Posterior vena cava (tissue), 2 donors: ENCODE measurements at regions not wholly inside any gene's neighbourhood (a gene's known extent, or its start where the extent isn't known, plus 50 kb on each side); places are given as distances from the start of the nearest gene placed in this dataset.

Source experiments
- DNase-seq: peaks from one replicate; pipeline ENCODE4 v3.0.0-alpha.2; 2020; ENCODE audit warnings: low spot score
- intact Hi-C, 2 donors: fragments of 100-400 bp; cut with DNase I; formaldehyde crosslinking; loops; one replicate each; pipeline versions ENCODE4 v1.14.1 to v1.14.2; 2022 to 2023
- donor health status: DM: yes; HTN: yes; CAD: no.
- donor health status: DM: yes; HTN: yes; CAD: no.

DNA sequence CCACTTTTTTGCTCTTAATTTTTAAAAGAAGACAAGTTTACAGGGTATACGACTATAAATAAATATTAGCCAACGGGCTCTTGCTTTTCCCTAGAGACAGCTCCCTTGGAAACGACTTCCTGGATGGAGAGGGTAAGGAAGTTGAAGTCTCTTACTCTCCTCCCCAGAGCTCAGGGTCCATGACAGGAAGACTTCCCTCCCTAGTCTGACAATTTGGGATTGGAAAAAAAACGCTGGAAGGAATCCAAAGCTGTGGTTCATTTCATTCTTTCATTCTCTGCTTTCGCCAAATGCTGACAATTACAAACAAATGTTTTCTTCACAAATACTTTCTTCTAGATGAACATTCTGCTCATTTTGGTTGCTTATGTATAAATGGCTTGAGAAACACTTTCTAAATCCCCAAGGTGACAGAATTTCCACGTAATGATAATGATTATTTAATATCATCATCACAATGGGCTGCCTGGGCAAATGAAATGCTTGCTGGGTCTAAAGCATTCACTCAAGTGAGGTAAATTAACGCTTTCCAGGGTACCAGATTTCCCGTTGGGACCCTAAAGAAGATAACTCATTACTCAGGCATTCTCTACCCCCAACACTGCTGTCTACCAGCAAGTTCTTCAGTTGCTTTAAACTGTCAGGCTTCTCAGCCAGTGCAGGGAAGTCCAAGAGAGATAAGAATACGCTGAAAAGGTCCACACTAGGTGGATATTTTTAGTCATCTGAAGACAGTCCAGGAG lies 139.8 kb upstream of the SLC30A5 start:
- intact Hi-C loops: no loop called here
- DNase-seq: no peak

DNA sequence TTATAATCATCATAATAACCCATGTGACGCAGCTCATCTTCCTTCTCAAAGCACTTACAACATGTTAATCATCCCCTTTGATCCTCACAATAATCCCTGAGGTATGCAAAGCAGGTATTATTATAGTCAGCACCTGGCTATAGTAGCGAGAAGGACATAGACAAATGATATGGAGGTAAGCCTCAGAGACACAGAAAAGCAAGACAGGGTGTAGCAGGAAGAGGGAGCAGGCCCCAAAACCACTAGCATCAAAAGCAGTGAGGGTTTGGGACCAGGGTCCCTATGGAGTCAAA lies 139.2 kb upstream of the SLC30A5 start:
- no peak for DNase-seq
- intact Hi-C loops: no loop called here

DNA sequence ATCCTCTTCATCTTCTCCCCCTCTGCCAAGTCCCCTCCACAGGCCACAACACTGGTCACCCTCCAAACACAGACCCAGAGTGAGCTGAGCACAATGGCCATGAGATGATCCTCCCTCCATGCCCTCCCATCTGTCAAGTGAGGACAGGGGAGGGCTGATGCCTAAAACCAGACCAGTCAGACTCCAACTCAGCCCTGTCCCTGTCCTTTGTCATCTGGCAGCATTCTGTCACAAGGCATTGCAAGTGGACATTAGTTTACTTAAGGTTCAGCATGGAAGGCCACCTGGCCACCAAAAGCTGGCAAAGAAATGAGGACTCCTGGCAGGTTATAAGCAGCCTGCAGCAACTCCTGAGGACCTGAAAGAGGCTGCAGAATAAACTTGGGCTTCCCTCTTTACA lies 136.2 kb upstream of the SLC30A5 start:
- no peak for DNase-seq
- intact Hi-C loops: no loop called here

- no peak for DNase-seq
- intact Hi-C loops: no loop called here
Observed at GRCh38 chr5:68958428-68958827, 135.4 kb upstream of the SLC30A5 start.

- intact Hi-C loops: no loop called here
- no peak for DNase-seq
Observed at GRCh38 chr5:68960456-68960855, 133.4 kb upstream of the SLC30A5 start.

- intact Hi-C loops: no loop called here
- no peak for DNase-seq
Observed at GRCh38 chr5:68960961-68961360, 132.9 kb upstream of the SLC30A5 start.

GRCh38 chr5:68961762-68962161 lies 132.1 kb upstream of the SLC30A5 start:
- intact Hi-C loops: loop anchor here in 1 of 2 donors (2.0 kb wide), 1 partner anchor 675 kb away; no protein-coding TSS in a partner anchor

GRCh38 chr5:68962757-68963484 lies 130.9 kb upstream of the SLC30A5 start:
- intact Hi-C loops: loop anchor here in 1 of 2 donors (2.0 kb wide), 1 partner anchor 676 kb away; no protein-coding TSS in a partner anchor
- peak; percentile 83 for DNase-seq

More at GRCh38 chr5:68961762-68962161, 132.1 kb upstream of the SLC30A5 start:
- no peak for DNase-seq

DNA sequence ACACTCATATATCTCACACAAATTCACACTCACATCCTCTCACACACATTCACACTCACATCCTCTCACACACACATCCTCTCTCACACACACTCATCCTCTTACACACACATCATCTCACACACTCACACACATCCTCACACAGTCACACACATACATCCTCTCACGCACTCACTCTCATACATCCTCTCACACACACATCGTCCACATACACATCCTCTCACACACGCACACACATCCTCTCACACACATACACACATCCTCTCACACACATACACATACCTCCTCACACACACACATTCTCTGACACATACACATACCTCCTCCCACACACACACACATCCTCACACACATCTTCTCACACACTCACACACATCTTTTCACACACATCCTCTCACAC lies 129.1 kb upstream of the SLC30A5 start:
- intact Hi-C loops: no loop called here
- DNase-seq: no peak

- DNase-seq: no peak
- intact Hi-C loops: no loop called here
Observed at GRCh38 chr5:68965926-68966325, 127.9 kb upstream of the SLC30A5 start.

DNA sequence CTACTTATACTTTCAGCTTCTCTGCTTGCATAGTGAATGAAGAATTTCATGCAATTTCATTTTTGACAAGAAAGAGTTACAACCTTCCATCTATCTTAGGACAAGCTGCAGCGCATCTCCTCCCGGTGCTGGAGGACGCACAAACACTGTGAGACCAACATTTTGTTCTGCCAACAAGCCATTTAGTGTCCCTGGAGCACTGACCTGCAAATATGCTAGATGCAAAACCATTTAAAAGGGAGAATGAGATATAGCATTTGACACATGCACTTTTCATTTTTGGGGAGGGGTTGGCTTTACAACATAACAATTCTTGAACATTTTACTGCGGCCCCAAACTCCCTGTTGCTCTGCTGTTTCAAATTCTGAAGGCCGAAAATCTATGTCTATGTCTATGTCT lies 127.2 kb upstream of the SLC30A5 start:
- DNase-seq: no peak
- intact Hi-C loops: no loop called here

DNA sequence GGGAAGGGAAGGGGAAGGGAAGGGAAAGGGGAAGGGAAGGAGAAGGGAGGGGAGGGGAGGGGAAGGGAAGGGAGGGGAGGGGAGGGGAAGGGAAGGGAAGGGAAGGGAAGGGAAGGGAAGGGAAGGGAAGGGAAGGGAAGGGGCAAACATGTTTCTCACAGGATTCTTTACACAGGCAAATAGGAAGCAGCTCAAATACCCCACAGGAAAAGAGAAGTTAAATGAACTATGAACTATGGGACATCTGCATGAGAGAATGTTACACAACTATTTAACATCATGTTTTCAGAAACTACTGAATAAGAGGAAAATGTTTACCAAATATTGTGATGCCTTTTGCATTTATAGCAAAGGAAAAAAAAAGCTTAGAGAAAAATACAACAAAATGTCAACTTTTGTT lies 125.4 kb upstream of the SLC30A5 start:
- intact Hi-C loops: no loop called here
- no peak for DNase-seq

GRCh38 chr5:68970617-68971016 lies 123.2 kb upstream of the SLC30A5 start:
- no peak for DNase-seq
- intact Hi-C loops: no loop called here

GRCh38 chr5:68973696-68974095 lies 120.1 kb upstream of the SLC30A5 start:
- DNase-seq: no peak
- intact Hi-C loops: loop anchor here in 1 of 2 donors (2.0 kb wide), 1 partner anchor 79 kb away; no protein-coding TSS in a partner anchor

DNA sequence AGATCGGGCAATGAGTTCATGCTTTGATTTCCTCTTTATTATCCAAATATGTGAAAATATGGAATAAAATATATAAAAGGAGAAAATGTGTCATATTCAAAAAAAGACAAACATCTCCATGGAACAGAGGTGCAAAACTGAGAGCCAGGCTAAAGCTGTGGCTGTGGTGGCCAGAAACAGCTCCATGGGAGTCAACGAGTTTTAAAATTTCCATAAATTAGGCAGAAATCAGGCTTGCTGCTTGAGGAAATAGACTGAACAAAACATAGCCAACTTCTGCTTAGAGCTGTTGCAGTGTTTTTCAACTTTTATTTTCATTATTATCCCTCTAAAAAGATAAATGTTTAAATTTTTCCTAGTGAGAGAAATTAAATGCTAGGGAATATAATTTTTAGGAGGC lies 110.8 kb upstream of the SLC30A5 start:
- intact Hi-C loops: no loop called here
- DNase-seq: no peak

- intact Hi-C loops: no loop called here
- no peak for DNase-seq
Observed at GRCh38 chr5:68983959-68984358, 109.9 kb upstream of the SLC30A5 start.

GRCh38 chr5:68991279-68992084 lies 102.3 kb upstream of the SLC30A5 start:
- intact Hi-C loops: no loop called here
- DNase-seq: no peak

- intact Hi-C loops: no loop called here
Observed at GRCh38 chr5:68994645-68995044, 99.2 kb upstream of the SLC30A5 start.

GRCh38 chr5:68995845-68996545 lies 97.8 kb upstream of the SLC30A5 start:
- intact Hi-C loops: no loop called here
- no peak for DNase-seq

More at GRCh38 chr5:68994645-68995044, 99.2 kb upstream of the SLC30A5 start:
- no peak for DNase-seq

GRCh38 chr5:68999181-68999580 lies 94.6 kb upstream of the SLC30A5 start:
- DNase-seq: no peak
- intact Hi-C loops: no loop called here
